RKO (cell line): ENCODE measurements at regions not wholly inside any gene's neighbourhood (a gene's known extent, or its start where the extent isn't known, plus 50 kb on each side); places are given as distances from the start of the nearest gene placed in this dataset.
"Not testable (repeated sequence)": the region's sequence is repeated elsewhere in the genome, so short reads cannot be mapped to it uniquely, and the experiment has no call there.

Source experiments
- DNase-seq: peaks from one replicate; pipeline ENCODE4 v3.0.0-alpha.2; 2016; ENCODE audit warnings: low spot score

GRCh38 chr7:94314413-94315410, 80.0 kb upstream of the COL1A2 start:
- DNase-seq, result no peak

- DNase-seq, result not testable (repeated sequence)
These were observed 73.6 kb upstream of the COL1A2 start for GRCh38 chr7:94321138-94321537.

GRCh38 chr7:94323844-94324243, 70.9 kb upstream of the COL1A2 start:
- no peak for DNase-seq

DNA sequence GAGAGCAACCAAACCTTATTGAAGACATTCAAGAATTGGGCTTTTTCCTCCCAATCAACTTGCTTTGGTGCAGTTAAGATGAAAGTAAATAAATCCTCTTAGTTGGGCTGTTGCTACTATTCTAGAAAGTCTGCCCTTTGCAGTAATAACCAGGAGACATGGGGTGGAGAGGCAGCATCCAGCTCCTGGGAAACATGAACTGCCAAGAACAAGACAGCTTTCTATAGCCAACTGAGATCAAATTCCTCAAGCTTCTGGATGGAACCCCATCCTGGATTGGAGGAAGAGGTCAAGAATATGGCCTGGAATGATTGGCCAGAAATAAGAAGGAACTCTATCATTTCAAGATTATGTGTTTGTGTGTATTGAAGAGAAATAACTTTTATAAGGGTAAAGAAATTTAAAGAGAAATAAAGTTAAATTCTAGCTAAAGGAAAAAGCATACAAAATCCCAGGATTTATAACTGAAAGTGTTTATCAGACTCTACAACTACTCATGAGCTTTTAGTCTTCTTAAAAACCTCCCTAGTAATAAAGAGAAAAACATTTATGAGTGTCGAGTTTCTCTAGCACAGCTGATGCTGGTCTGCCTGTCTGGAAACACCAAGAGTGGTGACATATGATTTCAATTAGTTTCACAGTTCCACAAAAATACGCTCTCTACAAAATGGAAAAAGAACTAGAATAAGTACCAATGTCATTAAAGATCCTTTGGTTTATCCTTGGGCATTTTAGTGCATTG, 70.1 kb upstream of the COL1A2 start:
- no peak for DNase-seq

DNA sequence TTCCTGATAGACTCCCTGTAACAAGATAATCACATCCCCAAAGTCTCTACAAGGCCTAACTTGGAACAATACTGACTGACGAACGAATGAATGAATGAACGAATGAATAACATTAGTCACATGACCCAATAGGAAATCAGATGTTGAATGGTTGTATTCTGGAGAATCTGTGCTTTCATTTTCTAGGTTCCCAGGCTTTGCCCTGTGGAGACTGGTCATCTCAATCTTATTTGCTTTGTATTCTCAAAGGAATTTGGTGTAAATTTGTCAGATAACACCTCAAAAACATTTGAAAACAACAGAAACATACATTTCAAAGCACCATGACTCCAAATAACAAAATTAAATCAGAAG, 69.6 kb upstream of the COL1A2 start:
- DNase-seq, result no peak

GRCh38 chr7:94330269-94331020, 64.2 kb upstream of the COL1A2 start:
- no peak for DNase-seq

GRCh38 chr7:94332571-94332970, 62.1 kb upstream of the COL1A2 start:
- DNase-seq, result no peak

DNA sequence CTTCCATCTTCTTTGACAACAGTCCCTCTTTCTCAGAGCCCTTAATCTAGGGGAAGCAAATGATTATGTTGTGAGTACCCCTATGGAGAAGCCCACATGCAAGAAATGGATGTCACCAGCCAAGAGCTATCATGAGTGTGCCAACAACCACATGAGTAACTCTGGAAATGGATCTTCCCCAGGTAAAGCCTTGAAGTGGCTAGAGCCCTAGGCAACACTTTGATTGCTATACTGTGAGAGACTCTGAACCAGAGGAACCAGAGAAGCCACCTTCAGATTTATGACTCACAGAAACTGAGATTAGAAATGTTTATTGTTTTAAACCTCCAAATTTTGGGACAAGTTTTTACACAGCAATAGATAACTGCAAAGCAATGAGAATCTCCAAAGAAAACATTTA, 60.9 kb upstream of the COL1A2 start:
- DNase-seq, result no peak

DNA sequence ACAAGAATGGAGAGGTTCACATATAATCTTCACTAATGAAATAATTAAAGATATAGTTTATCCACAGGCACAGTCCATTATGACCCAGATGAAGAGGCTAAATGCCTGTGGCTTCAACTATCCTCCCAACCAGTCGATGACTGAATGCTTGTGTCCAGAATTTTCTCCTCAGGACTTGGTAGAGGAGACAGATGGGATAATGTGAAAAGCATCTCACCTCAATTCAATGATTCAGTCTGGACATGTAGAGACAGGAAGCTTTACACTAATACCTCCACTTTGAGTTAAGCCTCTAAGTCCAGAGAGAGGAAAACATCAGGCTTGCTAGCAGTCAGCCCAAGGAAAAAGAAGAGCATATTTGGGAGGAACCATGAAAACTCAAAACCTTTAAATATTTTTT, 59.1 kb upstream of the COL1A2 start:
- DNase-seq, result no peak

GRCh38 chr7:94336009-94336408, 58.7 kb upstream of the COL1A2 start:
- no peak for DNase-seq

- no peak for DNase-seq
These were observed 55.7 kb upstream of the COL1A2 start for GRCh38 chr7:94338921-94339371.

- no peak for DNase-seq
These were observed 49.9 kb upstream of the COL1A2 start for GRCh38 chr7:94344826-94345225.
